CD14-positive monocyte (primary cell): ENCODE measurements at regions not wholly inside any gene's neighbourhood (a gene's known extent, or its start where the extent isn't known, plus 50 kb on each side); places are given as distances from the start of the nearest gene placed in this dataset.

ENCODE experiments used
- DNase-seq, 3 donors: peaks; one replicate each; pipeline ENCODE4 v3.0.0-alpha.2; 2011 to 2022
- H2AFZ ChIP-seq: 2 replicates; pipeline ENCODE4 v1.6.0; 2012; ENCODE audit warnings: mild to moderate bottlenecking, low read depth, low read length, inconsistent platforms; ENCODE audit not compliant: insufficient read depth, poor library complexity, severe bottlenecking
- H3K27ac ChIP-seq, 2 donors: 1 replicate in 1 of 2; 2 replicates in 1 of 2; pipeline ENCODE4 v1.5.1; 2012 to 2013; ENCODE audit warnings: low read length in 2 of 2, control low read depth in 1 of 2, inconsistent platforms in 1 of 2, low read depth in 1 of 2, mild to moderate bottlenecking in 1 of 2
- H3K27me3 ChIP-seq, 2 donors: one replicate each; pipeline versions ENCODE4 v1.6.0 to v1.6.1; 2011 to 2013; ENCODE audit warnings: low read length in 2 of 2; ENCODE audit not compliant: control insufficient read depth in 2 of 2, insufficient read depth in 2 of 2
- H3K36me3 ChIP-seq, 2 donors: replicated peaks in 1 of 2; 1 replicate in 1 of 2; 2 replicates in 1 of 2; pipeline versions ENCODE4 v1.5.1 to v1.6.1; 2012 to 2013; ENCODE audit warnings: low read length in 2 of 2, control low read depth in 1 of 2, inconsistent platforms in 1 of 2, mild to moderate bottlenecking in 1 of 2; ENCODE audit not compliant: insufficient read depth in 2 of 2, control insufficient read depth in 1 of 2
- H3K4me1 ChIP-seq, 2 donors: 1 replicate in 1 of 2; 2 replicates in 1 of 2; pipeline versions ENCODE4 v1.5.1 to v1.6.1; 2012 to 2013; ENCODE audit warnings: low read length in 2 of 2, control low read depth in 1 of 2, inconsistent platforms in 1 of 2, mild to moderate bottlenecking in 1 of 2, moderate library complexity in 1 of 2; ENCODE audit not compliant: insufficient read depth in 2 of 2, control insufficient read depth in 1 of 2
- H3K4me2 ChIP-seq: replicated peaks from 2 replicates; pipeline ENCODE3; 2012; ENCODE audit warnings: low read length, moderate library complexity, mild to moderate bottlenecking; ENCODE audit not compliant: poor library complexity, severe bottlenecking; ENCODE audit errors: extremely low read depth
- H3K4me3 ChIP-seq, 3 experiments: fragments of 200-600 bp in 1 of 3; sonication (generic) in 1 of 3; replicated peaks in 1 of 3; 1 replicate in 2 of 3; 2 replicates in 1 of 3; pipeline ENCODE4 v1.5.1; 2011 to 2013; ENCODE audit warnings: low read length in 3 of 3, mild to moderate bottlenecking in 3 of 3, control low read depth in 2 of 3, low read depth in 2 of 3, inconsistent platforms in 1 of 3, moderate library complexity in 1 of 3
- H3K79me2 ChIP-seq: 2 replicates; pipeline ENCODE4 v1.6.0; 2012; ENCODE audit warnings: mild to moderate bottlenecking, control low read depth, inconsistent platforms, low read length, moderate library complexity; ENCODE audit not compliant: insufficient read depth
- H3K9ac ChIP-seq: 2 replicates; pipeline ENCODE4 v1.6.0; 2017; ENCODE audit warnings: low read length, mild to moderate bottlenecking; ENCODE audit not compliant: insufficient read depth, poor library complexity, severe bottlenecking
- H3K9me3 ChIP-seq, 2 donors: replicated peaks in 1 of 2; 1 replicate in 1 of 2; 2 replicates in 1 of 2; pipeline versions ENCODE4 v1.5.1 to v1.6.1; 2012 to 2013; ENCODE audit warnings: low read length in 2 of 2, control low read depth in 1 of 2; ENCODE audit not compliant: control insufficient read depth in 1 of 2, insufficient read depth in 1 of 2
- H4K20me1 ChIP-seq: 2 replicates; pipeline ENCODE4 v1.6.0; 2012; ENCODE audit warnings: mild to moderate bottlenecking, low read length, control low read depth, moderate library complexity; ENCODE audit not compliant: insufficient read depth
- H3K27ac Mint-ChIP-seq, 7 donors: one replicate each; pipeline ENCODE4 v1.8.0; 2020; ENCODE audit warnings: mild to moderate bottlenecking in 7 of 7, mixed read lengths in 7 of 7, moderate library complexity in 6 of 7, inconsistent platforms in 2 of 7
- H3K27me3 Mint-ChIP-seq, 3 donors: one replicate each; pipeline ENCODE4 v1.8.0; 2021 to 2022; ENCODE audit warnings: low read depth in 3 of 3, mild to moderate bottlenecking in 3 of 3, mixed read lengths in 3 of 3, moderate library complexity in 3 of 3, inconsistent platforms in 1 of 3
- H3K36me3 Mint-ChIP-seq, 2 donors: one replicate each; pipeline ENCODE4 v1.8.0; 2020; ENCODE audit warnings: mixed read lengths in 2 of 2, inconsistent platforms in 1 of 2, mild to moderate bottlenecking in 1 of 2
- H3K4me1 Mint-ChIP-seq: one replicate; pipeline ENCODE4 v1.8.0; 2020; ENCODE audit warnings: mild to moderate bottlenecking, mixed read lengths
- H3K4me3 Mint-ChIP-seq, 2 donors: one replicate each; pipeline ENCODE4 v1.8.0; 2020; ENCODE audit warnings: mild to moderate bottlenecking in 2 of 2, mixed read lengths in 2 of 2, moderate library complexity in 1 of 2
- H3K9me3 Mint-ChIP-seq, 7 donors: one replicate each; pipeline ENCODE4 v1.8.0; 2020 to 2022; ENCODE audit warnings: mixed read lengths in 7 of 7, mild to moderate bottlenecking in 6 of 7, moderate library complexity in 6 of 7, inconsistent platforms in 2 of 7
- WGBS: methylation state at CpG from one replicate; pipeline ENCODE4 v1.1.5; 2013; ENCODE audit warnings: missing lambda C conversion rate; ENCODE audit not compliant: insufficient coverage; 5-methylcytosine and 5-hydroxymethylcytosine counted together
- intact Hi-C, 2 donors: fragments of 100-400 bp; cut with micrococcal nuclease; formaldehyde crosslinking; loops; one replicate each; pipeline versions ENCODE4 v1.15.0 to v1.15.1; 2023
- TF ChIP-seq, protein P1 (sequence below): fragments of 200-600 bp; IDR thresholded peaks from one replicate; pipeline ENCODE4 v1.8.0; 2022; ENCODE audit warnings: antibody characterized with exemption, mild to moderate bottlenecking

GRCh38 chr14:87540339-87540738, 452.6 kb downstream of the GALC start:
- Mint-ChIP-seq H3K4me1 (no peaks in the 10 kb centered on the region), H3K4me3 (no peak overlapping the region), H3K27me3 (no peaks in the 10 kb centered on the region), H3K27ac (no peak overlapping the region), H3K36me3 (no peaks in the 10 kb centered on the region), H3K9me3 (peaks cover 1 to 14% (median 4%) of the 10 kb centered on the region in 7 donors)
- H3K9ac ChIP-seq, result no peak overlapping the region
- WGBS, result no CpG with 5 or more reads among the region's 2 CpGs
- intact Hi-C loops, result no loop called here
- no peak overlapping the region for H3K27ac ChIP-seq
- no peaks in the 10 kb centered on the region for H3K36me3 ChIP-seq
- H3K4me1 ChIP-seq, result no peaks in the 10 kb centered on the region
- H2AFZ ChIP-seq, result no peak overlapping the region
- H3K9me3 ChIP-seq, result peaks cover 4 to 8% of the 10 kb centered on the region in 2 donors
- no peak overlapping the region for H3K4me3 ChIP-seq
- TF ChIP-seq, protein P1, sequence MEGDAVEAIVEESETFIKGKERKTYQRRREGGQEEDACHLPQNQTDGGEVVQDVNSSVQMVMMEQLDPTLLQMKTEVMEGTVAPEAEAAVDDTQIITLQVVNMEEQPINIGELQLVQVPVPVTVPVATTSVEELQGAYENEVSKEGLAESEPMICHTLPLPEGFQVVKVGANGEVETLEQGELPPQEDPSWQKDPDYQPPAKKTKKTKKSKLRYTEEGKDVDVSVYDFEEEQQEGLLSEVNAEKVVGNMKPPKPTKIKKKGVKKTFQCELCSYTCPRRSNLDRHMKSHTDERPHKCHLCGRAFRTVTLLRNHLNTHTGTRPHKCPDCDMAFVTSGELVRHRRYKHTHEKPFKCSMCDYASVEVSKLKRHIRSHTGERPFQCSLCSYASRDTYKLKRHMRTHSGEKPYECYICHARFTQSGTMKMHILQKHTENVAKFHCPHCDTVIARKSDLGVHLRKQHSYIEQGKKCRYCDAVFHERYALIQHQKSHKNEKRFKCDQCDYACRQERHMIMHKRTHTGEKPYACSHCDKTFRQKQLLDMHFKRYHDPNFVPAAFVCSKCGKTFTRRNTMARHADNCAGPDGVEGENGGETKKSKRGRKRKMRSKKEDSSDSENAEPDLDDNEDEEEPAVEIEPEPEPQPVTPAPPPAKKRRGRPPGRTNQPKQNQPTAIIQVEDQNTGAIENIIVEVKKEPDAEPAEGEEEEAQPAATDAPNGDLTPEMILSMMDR, result no peak
- no peaks in the 10 kb centered on the region for H4K20me1 ChIP-seq
- H3K79me2 ChIP-seq, result no peaks in the 10 kb centered on the region
- H3K27me3 ChIP-seq, result no peaks in the 10 kb centered on the region
- DNase-seq, result no peak
- no peak overlapping the region for H3K4me2 ChIP-seq

DNA sequence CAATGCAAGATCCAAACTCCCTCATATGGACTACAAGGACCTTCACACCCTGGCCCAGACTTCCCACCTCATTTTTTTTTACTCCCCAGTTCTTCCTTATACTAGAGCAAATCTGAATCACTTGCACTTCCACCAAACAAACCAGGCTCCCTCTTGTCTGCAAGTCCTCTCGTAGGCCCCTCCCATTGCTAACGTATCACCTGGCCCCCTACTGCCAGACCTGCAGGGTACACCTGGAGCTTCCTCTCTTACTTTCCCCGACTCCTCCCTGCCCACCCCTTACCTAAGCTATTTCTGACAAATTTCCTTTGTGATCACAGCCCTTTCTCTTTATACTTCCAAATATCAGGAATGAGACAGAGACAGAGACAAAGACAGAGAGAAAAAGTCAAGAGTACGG, 463.9 kb downstream of the GALC start:
- no peak for DNase-seq
- Histone ChIP-seq H4K20me1 (no peaks in the 10 kb centered on the region), H3K27me3 (no peaks in the 10 kb centered on the region), H3K4me2 (no peak overlapping the region), H3K9me3 (peaks cover 0 to 8% of the 10 kb centered on the region in 2 donors), H3K4me1 (no peaks in the 10 kb centered on the region), H3K4me3 (no peak overlapping the region), H2AFZ (no peak overlapping the region), H3K9ac (no peak overlapping the region), H3K79me2 (no peaks in the 10 kb centered on the region), H3K27ac (no peak overlapping the region), H3K36me3 (no peaks in the 10 kb centered on the region)
- Mint-ChIP-seq H3K4me1 (no peaks in the 10 kb centered on the region), H3K9me3 (peaks cover 2 to 9% (median 4%) of the 10 kb centered on the region in 7 donors), H3K27ac (no peak overlapping the region), H3K4me3 (no peak overlapping the region), H3K27me3 (no peaks in the 10 kb centered on the region), H3K36me3 (no peaks in the 10 kb centered on the region)
- TF ChIP-seq, protein P1, result no peak
- 39% methylated on average over 3 of the region's 4 CpGs for WGBS
- intact Hi-C loops, result no loop called here
